ENCODE measurements at regions not wholly inside any gene's neighbourhood (a gene's known extent, or its start where the extent isn't known, plus 50 kb on each side); places are given as distances from the start of the nearest gene placed in this dataset.

GRCh38 chr3:34972481-34972880 lies 666.8 kb upstream of the ARPP21 start:
- CTCF ChIA-PET (ENCODE audit: partially characterized antibody) = no interaction called here
- peaks cover 0 to 18% (median 6%) of the 10 kb centered on the region in 8 donors for H3K9me3 Mint-ChIP-seq
- Histone ChIP-seq H3K4me1 (ENCODE audit: insufficient read depth, low read length) (no peaks in the 10 kb centered on the region), H3K9me3 (ENCODE audit: control insufficient read depth in 1 of 2, low read length in 2 of 2) (no peaks in the 10 kb centered on the region), H3K27ac (ENCODE audit: low read depth, low read length) (no peak overlapping the region), H3K27me3 (ENCODE audit: insufficient read depth, low read length) (no peaks in the 10 kb centered on the region), H3K4me3 (ENCODE audit: low read length in 2 of 2) (no peak overlapping the region), H3K36me3 (ENCODE audit: insufficient read depth, low read length) (no peaks in the 10 kb centered on the region)
- no peaks in the 10 kb centered on the region for H3K27me3 Mint-ChIP-seq
- no peaks in the 10 kb centered on the region for H3K36me3 Mint-ChIP-seq
- no peaks in the 10 kb centered on the region for H3K4me1 Mint-ChIP-seq
- no peak overlapping the region for H3K4me3 Mint-ChIP-seq
- POLR2A ChIA-PET (ENCODE audit: partially characterized antibody) = no interaction called here
- H3K27ac Mint-ChIP-seq = no peak overlapping the region
- DNase-seq = no peak
- intact Hi-C loops (cut with micrococcal nuclease) = no loop called here

- no peaks in the 10 kb centered on the region for H3K27me3 Mint-ChIP-seq
- CTCF ChIA-PET (ENCODE audit: partially characterized antibody) = no interaction called here
- no peaks in the 10 kb centered on the region for H3K9me3 ChIP-seq (ENCODE audit: control insufficient read depth in 1 of 2, low read length in 2 of 2)
- POLR2A ChIA-PET (ENCODE audit: partially characterized antibody) = no interaction called here
- H3K36me3 ChIP-seq (ENCODE audit: insufficient read depth, low read length) = no peaks in the 10 kb centered on the region
- H3K27me3 ChIP-seq (ENCODE audit: insufficient read depth, low read length) = no peaks in the 10 kb centered on the region
- intact Hi-C loops (cut with micrococcal nuclease) = no loop called here
- H3K9me3 Mint-ChIP-seq = peaks cover 2 to 23% (median 7%) of the 10 kb centered on the region in 8 donors
- no peak overlapping the region for H3K4me3 Mint-ChIP-seq
- H3K4me1 Mint-ChIP-seq = no peaks in the 10 kb centered on the region
- H3K27ac ChIP-seq (ENCODE audit: low read depth, low read length) = no peak overlapping the region
- no peaks in the 10 kb centered on the region for H3K4me1 ChIP-seq (ENCODE audit: insufficient read depth, low read length)
- H3K27ac Mint-ChIP-seq = no peak overlapping the region
- H3K4me3 ChIP-seq (ENCODE audit: low read length in 2 of 2) = no peak overlapping the region
- H3K36me3 Mint-ChIP-seq = no peaks in the 10 kb centered on the region
- DNase-seq = no peak
Measured at GRCh38 chr3:34973586-34973985, 665.7 kb upstream of the ARPP21 start.

- Mint-ChIP-seq H3K4me3 (no peak overlapping the region), H3K9me3 (peaks cover 0 to 12% (median 3%) of the 10 kb centered on the region in 8 donors), H3K4me1 (no peaks in the 10 kb centered on the region), H3K27me3 (no peaks in the 10 kb centered on the region), H3K36me3 (no peaks in the 10 kb centered on the region), H3K27ac (no peak overlapping the region)
- no peak overlapping the region for H3K4me3 ChIP-seq (ENCODE audit: low read length in 2 of 2)
- no peak for DNase-seq
- H3K4me1 ChIP-seq (ENCODE audit: insufficient read depth, low read length) = no peaks in the 10 kb centered on the region
- H3K27me3 ChIP-seq (ENCODE audit: insufficient read depth, low read length) = no peaks in the 10 kb centered on the region
- no peaks in the 10 kb centered on the region for H3K36me3 ChIP-seq (ENCODE audit: insufficient read depth, low read length)
- H3K9me3 ChIP-seq (ENCODE audit: control insufficient read depth in 1 of 2, low read length in 2 of 2) = no peaks in the 10 kb centered on the region
- no peak overlapping the region for H3K27ac ChIP-seq (ENCODE audit: low read depth, low read length)
- ChIA-PET POLR2A (ENCODE audit: partially characterized antibody) (no interaction called here), CTCF (ENCODE audit: partially characterized antibody) (no interaction called here)
- intact Hi-C loops (cut with micrococcal nuclease) = no loop called here
Measured at GRCh38 chr3:34983631-34984030, 655.7 kb upstream of the ARPP21 start.

GRCh38 chr3:34988296-34988695 lies 651.0 kb upstream of the ARPP21 start:
- intact Hi-C loops (cut with micrococcal nuclease) = no loop called here
- Mint-ChIP-seq H3K36me3 (no peaks in the 10 kb centered on the region), H3K4me3 (no peak overlapping the region), H3K27me3 (no peaks in the 10 kb centered on the region), H3K27ac (no peak overlapping the region), H3K9me3 (peaks cover 0 to 9% (median 4%) of the 10 kb centered on the region in 8 donors), H3K4me1 (no peaks in the 10 kb centered on the region)
- H3K4me3 ChIP-seq (ENCODE audit: low read length in 2 of 2) = no peak overlapping the region
- ChIA-PET POLR2A (ENCODE audit: partially characterized antibody) (no interaction called here), CTCF (ENCODE audit: partially characterized antibody) (no interaction called here)
- H3K9me3 ChIP-seq (ENCODE audit: control insufficient read depth in 1 of 2, low read length in 2 of 2) = no peaks in the 10 kb centered on the region
- no peak overlapping the region for H3K27ac ChIP-seq (ENCODE audit: low read depth, low read length)
- H3K4me1 ChIP-seq (ENCODE audit: insufficient read depth, low read length) = no peaks in the 10 kb centered on the region
- DNase-seq = no peak
- no peaks in the 10 kb centered on the region for H3K27me3 ChIP-seq (ENCODE audit: insufficient read depth, low read length)
- H3K36me3 ChIP-seq (ENCODE audit: insufficient read depth, low read length) = no peaks in the 10 kb centered on the region

- ChIA-PET CTCF (ENCODE audit: partially characterized antibody) (no interaction called here), POLR2A (ENCODE audit: partially characterized antibody) (no interaction called here)
- H3K36me3 ChIP-seq (ENCODE audit: insufficient read depth, low read length) = no peaks in the 10 kb centered on the region
- H3K9me3 ChIP-seq (ENCODE audit: control insufficient read depth in 1 of 2, low read length in 2 of 2) = no peaks in the 10 kb centered on the region
- Mint-ChIP-seq H3K4me1 (no peaks in the 10 kb centered on the region), H3K9me3 (peaks cover 0 to 4% (median under 1%) of the 10 kb centered on the region in 8 donors), H3K27ac (no peak overlapping the region), H3K27me3 (no peaks in the 10 kb centered on the region), H3K36me3 (no peaks in the 10 kb centered on the region), H3K4me3 (no peak overlapping the region)
- H3K27me3 ChIP-seq (ENCODE audit: insufficient read depth, low read length) = no peaks in the 10 kb centered on the region
- no peak for DNase-seq
- no peak overlapping the region for H3K27ac ChIP-seq (ENCODE audit: low read depth, low read length)
- intact Hi-C loops (cut with micrococcal nuclease) = no loop called here
- H3K4me3 ChIP-seq (ENCODE audit: low read length in 2 of 2) = no peak overlapping the region
- H3K4me1 ChIP-seq (ENCODE audit: insufficient read depth, low read length) = no peaks in the 10 kb centered on the region
Measured at GRCh38 chr3:34995796-34996430, 643.4 kb upstream of the ARPP21 start.

- H3K27me3 Mint-ChIP-seq = no peaks in the 10 kb centered on the region
- no peaks in the 10 kb centered on the region for H3K4me1 Mint-ChIP-seq
- H3K4me1 ChIP-seq (ENCODE audit: insufficient read depth, low read length) = no peaks in the 10 kb centered on the region
- no peak overlapping the region for H3K27ac ChIP-seq (ENCODE audit: low read depth, low read length)
- H3K9me3 Mint-ChIP-seq = peaks cover 0 to 4% (median 2%) of the 10 kb centered on the region in 8 donors
- ChIA-PET POLR2A (ENCODE audit: partially characterized antibody) (no interaction called here), CTCF (ENCODE audit: partially characterized antibody) (no interaction called here)
- H3K4me3 ChIP-seq (ENCODE audit: low read length in 2 of 2) = no peak overlapping the region
- H3K36me3 Mint-ChIP-seq = no peaks in the 10 kb centered on the region
- H3K36me3 ChIP-seq (ENCODE audit: insufficient read depth, low read length) = no peaks in the 10 kb centered on the region
- intact Hi-C loops (cut with micrococcal nuclease) = no loop called here
- H3K27ac Mint-ChIP-seq = no peak overlapping the region
- no peak for DNase-seq
- H3K27me3 ChIP-seq (ENCODE audit: insufficient read depth, low read length) = no peaks in the 10 kb centered on the region
- no peaks in the 10 kb centered on the region for H3K9me3 ChIP-seq (ENCODE audit: control insufficient read depth in 1 of 2, low read length in 2 of 2)
- H3K4me3 Mint-ChIP-seq = no peak overlapping the region
Measured at GRCh38 chr3:34998902-34999301, 640.4 kb upstream of the ARPP21 start.

GRCh38 chr3:35012214-35012613 lies 627.1 kb upstream of the ARPP21 start:
- Histone ChIP-seq H3K27me3 (ENCODE audit: insufficient read depth, low read length) (no peaks in the 10 kb centered on the region), H3K27ac (ENCODE audit: low read depth, low read length) (no peak overlapping the region), H3K36me3 (ENCODE audit: insufficient read depth, low read length) (no peaks in the 10 kb centered on the region), H3K4me3 (ENCODE audit: low read length in 2 of 2) (no peak overlapping the region), H3K4me1 (ENCODE audit: insufficient read depth, low read length) (no peaks in the 10 kb centered on the region), H3K9me3 (ENCODE audit: control insufficient read depth in 1 of 2, low read length in 2 of 2) (no peaks in the 10 kb centered on the region)
- H3K27ac Mint-ChIP-seq = no peak overlapping the region
- no peaks in the 10 kb centered on the region for H3K36me3 Mint-ChIP-seq
- H3K4me3 Mint-ChIP-seq = no peak overlapping the region
- ChIA-PET POLR2A (ENCODE audit: partially characterized antibody) (no interaction called here), CTCF (ENCODE audit: partially characterized antibody) (no interaction called here)
- no peaks in the 10 kb centered on the region for H3K27me3 Mint-ChIP-seq
- H3K4me1 Mint-ChIP-seq = no peaks in the 10 kb centered on the region
- intact Hi-C loops (cut with micrococcal nuclease) = no loop called here
- peaks cover 2 to 9% (median 5%) of the 10 kb centered on the region in 8 donors for H3K9me3 Mint-ChIP-seq
- DNase-seq = no peak

- no peaks in the 10 kb centered on the region for H3K9me3 ChIP-seq (ENCODE audit: control insufficient read depth in 1 of 2, low read length in 2 of 2)
- H3K4me1 ChIP-seq (ENCODE audit: insufficient read depth, low read length) = no peaks in the 10 kb centered on the region
- peaks cover 10 to 57% (median 27%) of the 10 kb centered on the region in 8 donors for H3K9me3 Mint-ChIP-seq
- no peaks in the 10 kb centered on the region for H3K27me3 Mint-ChIP-seq
- H3K27ac ChIP-seq (ENCODE audit: low read depth, low read length) = no peak overlapping the region
- H3K4me3 Mint-ChIP-seq = no peak overlapping the region
- POLR2A ChIA-PET (ENCODE audit: partially characterized antibody) = no interaction called here
- no peaks in the 10 kb centered on the region for H3K36me3 ChIP-seq (ENCODE audit: insufficient read depth, low read length)
- intact Hi-C loops (cut with micrococcal nuclease) = no loop called here
- peaks cover 2 to 3% of the 10 kb centered on the region in 2 donors for H3K36me3 Mint-ChIP-seq
- CTCF ChIA-PET (ENCODE audit: partially characterized antibody) = no interaction called here
- DNase-seq = no peak
- no peaks in the 10 kb centered on the region for H3K4me1 Mint-ChIP-seq
- H3K27ac Mint-ChIP-seq = no peak overlapping the region
- no peak overlapping the region for H3K4me3 ChIP-seq (ENCODE audit: low read length in 2 of 2)
- H3K27me3 ChIP-seq (ENCODE audit: insufficient read depth, low read length) = no peaks in the 10 kb centered on the region
Measured at GRCh38 chr3:35028157-35028556, 611.2 kb upstream of the ARPP21 start.
